Activated CD4-positive, alpha-beta T cell treated with anti-CD3 and anti-CD28 coated beads for 48 hours (primary cell): ENCODE measurements at regions not wholly inside any gene's neighbourhood (a gene's known extent, or its start where the extent isn't known, plus 50 kb on each side); places are given as distances from the start of the nearest gene placed in this dataset.

ENCODE experiments used
- DNase-seq: peaks from one replicate; pipeline ENCODE4 v3.0.0-alpha.2; 2020

GRCh38 chr3:59116233-59116537 is 66.4 kb upstream of the CFAP20DC start:
- no peak for DNase-seq

DNA sequence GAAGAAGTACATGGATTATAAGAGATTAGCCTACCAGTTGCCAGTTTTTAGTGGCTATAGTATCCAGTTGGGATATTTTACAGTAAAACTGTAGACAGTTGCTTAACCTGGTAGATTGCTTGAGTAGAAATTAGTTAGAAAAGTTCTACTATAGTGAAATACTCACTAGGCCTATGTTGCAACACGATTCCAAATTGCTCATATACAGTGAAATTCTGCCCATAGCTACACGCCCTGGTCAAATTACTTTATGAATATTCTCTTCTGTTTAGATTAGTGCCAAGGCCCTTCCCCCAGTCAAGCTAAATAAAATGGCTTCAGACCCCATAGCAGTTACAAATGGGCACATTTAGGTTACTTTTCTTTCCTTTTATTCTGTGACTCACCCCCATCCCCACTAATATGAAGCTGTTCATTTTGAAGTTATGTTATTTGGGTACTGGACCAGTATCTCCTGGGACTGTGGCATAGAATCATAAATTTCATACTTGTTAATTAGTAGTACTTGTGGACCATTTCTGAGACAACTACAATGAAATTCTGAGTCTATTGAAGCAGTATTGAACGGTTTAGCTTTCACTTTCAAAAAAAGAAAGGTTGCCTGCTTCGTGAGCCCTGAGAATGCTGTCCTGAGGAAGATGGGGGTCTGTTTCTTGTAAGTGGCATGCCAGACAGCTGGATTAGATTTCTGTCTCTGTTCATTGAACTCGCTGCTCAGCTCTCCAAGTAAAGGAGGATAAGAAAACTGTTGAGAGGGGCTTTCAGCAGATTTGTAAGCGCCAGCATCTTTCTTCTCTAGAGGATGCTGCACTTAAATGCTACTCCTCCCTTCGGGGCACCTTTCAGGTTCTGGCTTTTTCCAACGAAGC is 65.8 kb upstream of the CFAP20DC start:
- no peak for DNase-seq

DNA sequence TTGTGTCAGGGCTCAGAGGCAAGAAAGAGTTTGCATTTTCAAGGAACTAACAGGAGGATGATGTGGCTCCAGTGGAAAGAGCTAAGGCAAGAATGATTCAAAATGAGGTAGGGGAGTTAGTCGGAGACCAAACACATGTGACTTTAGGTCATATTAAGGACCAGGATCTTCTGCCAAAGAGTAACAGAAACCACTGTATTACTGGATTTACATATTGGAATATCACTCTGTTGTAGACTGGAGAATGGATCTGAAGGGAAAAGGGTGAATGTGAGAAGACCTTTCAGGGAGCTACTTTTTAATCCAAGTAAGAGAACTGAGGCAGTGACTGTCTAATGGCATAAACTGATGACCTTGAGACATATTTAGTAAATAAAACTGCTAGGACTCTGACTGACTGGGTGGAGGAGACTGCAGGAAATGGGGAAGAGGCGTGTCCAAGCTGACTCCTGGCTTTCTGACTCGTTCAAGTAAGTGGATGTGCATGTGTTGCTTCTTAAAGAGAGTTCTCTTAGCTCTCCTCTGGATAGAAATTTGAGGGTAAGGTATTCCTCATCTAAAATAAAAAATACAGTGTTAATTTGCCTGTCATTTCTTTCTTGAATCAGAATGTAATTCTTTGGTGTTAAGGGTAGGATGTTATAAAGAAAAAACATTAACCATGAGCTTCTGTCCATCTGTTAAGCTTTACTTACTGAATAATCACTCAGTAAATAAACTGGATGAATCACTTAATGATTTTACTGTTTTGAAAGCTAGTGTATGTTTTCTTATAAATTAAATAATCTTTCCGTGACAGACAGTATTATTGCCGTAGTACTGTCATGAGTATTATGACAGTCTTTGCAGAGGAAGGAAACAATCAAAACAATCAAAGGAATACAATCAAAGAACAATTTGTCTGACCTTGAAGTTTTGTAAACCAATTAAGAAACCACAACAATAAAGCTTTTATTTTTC is 58.3 kb upstream of the CFAP20DC start:
- DNase-seq: no peak

DNA sequence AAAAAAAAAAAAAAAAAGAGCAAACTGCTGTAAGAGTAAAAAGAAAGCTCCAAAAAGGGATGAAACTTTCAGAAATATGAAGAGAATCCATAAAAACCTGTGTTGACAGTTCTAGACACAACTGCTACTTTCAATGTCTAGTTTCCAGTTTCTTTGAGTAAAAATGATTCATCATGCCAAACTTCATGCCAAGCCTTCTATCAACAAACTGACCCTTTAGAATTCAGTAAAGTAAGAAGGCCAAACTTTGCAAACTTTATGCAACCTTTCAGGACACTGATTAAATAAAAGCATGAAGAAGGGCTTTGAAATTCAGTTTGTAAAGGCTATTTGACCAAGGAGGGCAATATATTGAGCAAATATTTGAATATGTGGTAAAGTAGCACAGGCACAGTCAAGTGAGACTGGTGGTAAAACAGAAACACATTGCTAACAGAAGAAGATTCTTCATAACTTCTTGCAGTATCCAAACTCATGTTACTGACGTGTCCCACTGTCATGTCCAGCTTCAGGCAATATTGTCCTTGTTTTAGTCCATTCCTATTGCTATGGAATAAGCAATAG is 56.3 kb upstream of the CFAP20DC start:
- DNase-seq: no peak

GRCh38 chr3:59103552-59103951 is 53.7 kb upstream of the CFAP20DC start:
- no peak for DNase-seq

DNA sequence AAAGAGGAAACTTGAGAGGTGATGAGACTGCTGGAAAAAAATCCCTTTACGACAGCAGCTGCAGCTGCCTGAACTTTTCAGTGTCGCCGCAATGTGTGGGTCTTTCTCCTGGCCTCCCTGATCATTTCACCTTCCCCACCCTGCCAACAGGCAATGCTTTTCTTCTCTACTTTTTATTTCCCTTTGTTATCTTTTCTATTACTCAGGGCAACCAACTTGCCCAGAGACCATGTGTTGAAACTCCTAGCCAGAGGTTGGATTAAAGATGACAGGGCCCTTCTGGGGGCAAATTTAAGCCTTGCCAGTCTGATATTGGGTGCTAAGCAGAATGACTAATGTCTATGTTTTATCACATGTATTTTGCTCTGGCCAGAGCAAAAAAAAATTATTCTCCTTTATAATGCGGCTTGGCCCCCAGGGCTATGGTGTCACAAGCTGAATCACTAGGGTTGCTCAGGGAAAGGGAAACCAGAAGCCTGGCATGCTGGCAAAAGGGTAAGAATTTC is 51.5 kb upstream of the CFAP20DC start:
- DNase-seq: no peak
